Fibroblast of lung (primary cell): ENCODE measurements at regions not wholly inside any gene's neighbourhood (a gene's known extent, or its start where the extent isn't known, plus 50 kb on each side); places are given as distances from the start of the nearest gene placed in this dataset.

ENCODE experiments used
- DNase-seq, 2 donors: peaks; one replicate each; pipeline versions ENCODE4 v3.0.0 to v3.0.0-alpha.2; 2010; ENCODE audit warnings: low read depth in 2 of 2
- H2AFZ ChIP-seq: 2 replicates; pipeline ENCODE4 v1.5.1; 2012; ENCODE audit warnings: low read length, control low read depth, inconsistent platforms
- H3K27ac ChIP-seq: 2 replicates; pipeline ENCODE4 v1.5.1; 2011; ENCODE audit warnings: low read length, control low read depth; ENCODE audit not compliant: insufficient read depth
- H3K27me3 ChIP-seq: 2 replicates; pipeline ENCODE4 v1.5.1; 2011; ENCODE audit warnings: mild to moderate bottlenecking, low read length; ENCODE audit not compliant: control insufficient read depth, insufficient read depth
- H3K36me3 ChIP-seq: 2 replicates; pipeline ENCODE4 v1.5.1; 2011; ENCODE audit warnings: low read length; ENCODE audit not compliant: control insufficient read depth, insufficient read depth
- H3K4me1 ChIP-seq: 2 replicates; pipeline ENCODE4 v1.5.1; 2011; ENCODE audit warnings: low read length; ENCODE audit not compliant: control insufficient read depth, insufficient read depth; ENCODE audit errors: extremely low read depth
- H3K4me2 ChIP-seq: 2 replicates; pipeline ENCODE4 v1.5.1; 2011; ENCODE audit warnings: low read length, control low read depth; ENCODE audit not compliant: insufficient read depth; ENCODE audit errors: extremely low read depth
- H3K4me3 ChIP-seq, 4 experiments: fragments of 200-600 bp in 1 of 4; sonication (generic) in 1 of 4; replicated peaks in 1 of 4; 2 replicates each; pipeline ENCODE4 v1.5.1; 2011 to 2016; ENCODE audit warnings: low read length in 4 of 4, low read depth in 3 of 4, mild to moderate bottlenecking in 3 of 4, control low read depth in 2 of 4, inconsistent platforms in 1 of 4, mixed read lengths in 1 of 4; ENCODE audit not compliant: insufficient read depth in 1 of 4; ENCODE audit errors: control extremely low read depth in 1 of 4
- H3K79me2 ChIP-seq: 2 replicates; pipeline ENCODE4 v1.5.1; 2012; ENCODE audit warnings: mild to moderate bottlenecking, low read length, inconsistent platforms; ENCODE audit not compliant: control insufficient read depth, insufficient read depth
- H3K9ac ChIP-seq: 2 replicates; pipeline ENCODE4 v1.5.1; 2011; ENCODE audit warnings: mild to moderate bottlenecking, low read length, control low read depth; ENCODE audit not compliant: insufficient read depth
- H3K9me3 ChIP-seq: 2 replicates; pipeline ENCODE4 v1.5.1; 2012; ENCODE audit warnings: low read depth, low read length; ENCODE audit not compliant: control insufficient read depth, insufficient read depth
- H4K20me1 ChIP-seq: 2 replicates; pipeline ENCODE4 v1.5.1; 2011; ENCODE audit warnings: low read length; ENCODE audit not compliant: control insufficient read depth, insufficient read depth; ENCODE audit errors: extremely low read depth
- EZH2 ChIP-seq: IDR thresholded peaks from 2 replicates; pipeline ENCODE4 v1.5.1; 2012; ENCODE audit warnings: low read length, control low read depth, mild to moderate bottlenecking; ENCODE audit errors: missing control alignments
- TF ChIP-seq, protein P1 (sequence below), 2 donors: IDR thresholded peaks in 1 of 2; conservative IDR thresholded peaks in 1 of 2; 1 replicate in 1 of 2; 2 replicates in 1 of 2; pipeline ENCODE4 v1.5.1; 2011 to 2012; ENCODE audit warnings: low read length in 2 of 2, control low read depth in 1 of 2, inconsistent platforms in 1 of 2, low read depth in 1 of 2, mild to moderate bottlenecking in 1 of 2

- no peak overlapping the region for H3K4me2 ChIP-seq
- no peaks in the 10 kb centered on the region for H3K9me3 ChIP-seq
- no peaks in the 10 kb centered on the region for H3K4me1 ChIP-seq
- no peak overlapping the region for H3K4me3 ChIP-seq
- no peak overlapping the region for H3K9ac ChIP-seq
- DNase-seq, result no peak
- H4K20me1 ChIP-seq, result no peaks in the 10 kb centered on the region
- H3K79me2 ChIP-seq, result no peaks in the 10 kb centered on the region
- TF ChIP-seq, protein P1, sequence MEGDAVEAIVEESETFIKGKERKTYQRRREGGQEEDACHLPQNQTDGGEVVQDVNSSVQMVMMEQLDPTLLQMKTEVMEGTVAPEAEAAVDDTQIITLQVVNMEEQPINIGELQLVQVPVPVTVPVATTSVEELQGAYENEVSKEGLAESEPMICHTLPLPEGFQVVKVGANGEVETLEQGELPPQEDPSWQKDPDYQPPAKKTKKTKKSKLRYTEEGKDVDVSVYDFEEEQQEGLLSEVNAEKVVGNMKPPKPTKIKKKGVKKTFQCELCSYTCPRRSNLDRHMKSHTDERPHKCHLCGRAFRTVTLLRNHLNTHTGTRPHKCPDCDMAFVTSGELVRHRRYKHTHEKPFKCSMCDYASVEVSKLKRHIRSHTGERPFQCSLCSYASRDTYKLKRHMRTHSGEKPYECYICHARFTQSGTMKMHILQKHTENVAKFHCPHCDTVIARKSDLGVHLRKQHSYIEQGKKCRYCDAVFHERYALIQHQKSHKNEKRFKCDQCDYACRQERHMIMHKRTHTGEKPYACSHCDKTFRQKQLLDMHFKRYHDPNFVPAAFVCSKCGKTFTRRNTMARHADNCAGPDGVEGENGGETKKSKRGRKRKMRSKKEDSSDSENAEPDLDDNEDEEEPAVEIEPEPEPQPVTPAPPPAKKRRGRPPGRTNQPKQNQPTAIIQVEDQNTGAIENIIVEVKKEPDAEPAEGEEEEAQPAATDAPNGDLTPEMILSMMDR (conservative IDR thresholded peaks at IDR 0.05 in 1 of 2, IDR thresholded peaks at IDR 0.05 in 1 of 2; ENCODE audit: low read depth in 1 of 2, low read length in 2 of 2), result no peak
- no peaks in the 10 kb centered on the region for H3K36me3 ChIP-seq
- no peak overlapping the region for H2AFZ ChIP-seq
- H3K27me3 ChIP-seq, result no peaks in the 10 kb centered on the region
- H3K27ac ChIP-seq, result no peak overlapping the region
These were observed 96.6 kb downstream of the MRM1 start for GRCh38 chr17:36697903-36698530.

DNA sequence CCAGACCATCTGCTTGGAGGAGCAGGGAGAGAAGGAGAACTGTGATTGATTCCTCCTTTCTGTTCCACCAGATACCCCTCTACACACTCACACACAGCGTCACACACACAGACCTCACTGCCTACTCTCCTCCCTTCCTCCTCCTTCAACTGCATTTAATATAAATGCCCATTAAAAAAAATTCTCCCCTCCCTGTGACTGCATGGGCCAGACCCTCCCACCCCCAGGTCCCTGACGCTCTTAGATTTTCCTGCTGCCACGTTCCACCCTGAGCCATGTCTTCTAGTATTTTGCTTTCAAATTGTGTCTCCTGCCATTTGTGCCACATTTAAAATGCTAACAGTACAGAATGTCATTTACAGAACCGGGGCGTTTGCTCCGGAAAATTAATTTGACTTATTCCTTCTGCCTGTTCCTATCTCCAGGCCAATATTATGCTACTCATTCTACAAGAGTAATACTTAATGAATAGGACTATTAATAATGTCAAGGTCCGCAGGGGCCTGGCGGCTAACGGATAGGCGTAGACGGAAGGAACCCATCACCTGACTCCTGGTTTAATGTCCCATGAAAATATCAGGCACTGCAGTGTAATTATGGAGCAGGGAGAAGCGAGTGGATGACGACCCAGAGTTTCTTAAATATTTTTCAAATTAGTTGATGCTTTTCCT is 100.2 kb downstream of the MRM1 start:
- DNase-seq, result no peak
- Histone ChIP-seq H3K27me3 (no peaks in the 10 kb centered on the region), H3K4me1 (no peaks in the 10 kb centered on the region), H3K4me3 (no peak overlapping the region), H3K27ac (no peak overlapping the region), H3K9me3 (no peaks in the 10 kb centered on the region), H3K79me2 (no peaks in the 10 kb centered on the region), H3K4me2 (no peak overlapping the region), H4K20me1 (no peaks in the 10 kb centered on the region), H3K36me3 (no peaks in the 10 kb centered on the region), H3K9ac (no peak overlapping the region), H2AFZ (no peak overlapping the region)
- no peak for TF ChIP-seq EZH2
- TF ChIP-seq, protein P1 (conservative IDR thresholded peaks at IDR 0.05 in 1 of 2, IDR thresholded peaks at IDR 0.05 in 1 of 2; ENCODE audit: low read depth in 1 of 2, low read length in 2 of 2), result no peak

DNA sequence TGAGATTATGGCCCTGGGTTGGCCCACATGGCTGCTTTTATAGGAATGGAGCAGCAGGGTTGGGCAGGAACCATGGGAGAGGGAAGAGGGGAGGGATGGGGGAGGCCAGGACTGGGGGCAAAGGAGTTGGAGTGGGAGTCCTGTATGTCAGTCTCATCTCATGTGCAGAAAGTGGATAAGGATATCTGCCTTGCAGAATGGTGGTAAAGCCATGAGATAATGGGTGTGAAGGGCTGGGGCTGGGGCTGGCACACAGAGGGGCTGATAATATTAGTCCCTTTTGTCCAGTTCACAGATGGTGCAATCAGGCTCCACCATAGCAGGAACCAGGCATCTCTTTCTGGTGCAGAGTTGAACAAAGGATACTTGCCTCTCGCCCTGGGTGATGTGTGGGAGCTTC is 101.3 kb downstream of the MRM1 start:
- H3K79me2 ChIP-seq, result no peaks in the 10 kb centered on the region
- no peaks in the 10 kb centered on the region for H4K20me1 ChIP-seq
- DNase-seq, result no peak
- no peak overlapping the region for H3K4me3 ChIP-seq
- H3K4me1 ChIP-seq, result no peaks in the 10 kb centered on the region
- H3K27ac ChIP-seq, result no peak overlapping the region
- H2AFZ ChIP-seq, result no peak overlapping the region
- no peak overlapping the region for H3K4me2 ChIP-seq
- H3K9me3 ChIP-seq, result no peaks in the 10 kb centered on the region
- no peaks in the 10 kb centered on the region for H3K27me3 ChIP-seq
- no peak overlapping the region for H3K9ac ChIP-seq
- TF ChIP-seq, protein P1 (conservative IDR thresholded peaks at IDR 0.05 in 1 of 2, IDR thresholded peaks at IDR 0.05 in 1 of 2; ENCODE audit: low read depth in 1 of 2, low read length in 2 of 2), result no peak
- no peak for TF ChIP-seq EZH2
- no peaks in the 10 kb centered on the region for H3K36me3 ChIP-seq
